CD4-positive, CD25-positive, alpha-beta regulatory T cell (primary cell): ENCODE measurements at regions not wholly inside any gene's neighbourhood (a gene's known extent, or its start where the extent isn't known, plus 50 kb on each side); places are given as distances from the start of the nearest gene placed in this dataset.

Source experiments
- ATAC-seq, 2 donors: fragments of 150-1000 bp; cut with Tn5 transposase; one replicate each; pipeline ENCODE4 v1.10.0; 2021; ENCODE audit warnings: low read depth in 2 of 2, moderate number of reproducible peaks in 2 of 2, moderate library complexity in 1 of 2
- DNase-seq, 3 donors: peaks; one replicate each; pipeline versions ENCODE4 v3.0.0 to v3.0.0-alpha.2; 2012 to 2022; ENCODE audit warnings: mixed read lengths in 1 of 3
- H3K27ac ChIP-seq: one replicate; pipeline ENCODE4 v1.7.0; 2013; ENCODE audit warnings: mild to moderate bottlenecking, low read length; ENCODE audit not compliant: insufficient read depth, poor library complexity, severe bottlenecking
- H3K27me3 ChIP-seq: one replicate; pipeline ENCODE4 v1.7.0; 2013; ENCODE audit warnings: low read length; ENCODE audit not compliant: control insufficient read depth, insufficient read depth
- H3K36me3 ChIP-seq: one replicate; pipeline ENCODE4 v1.7.0; 2013; ENCODE audit warnings: mild to moderate bottlenecking, low read length, moderate library complexity; ENCODE audit not compliant: control insufficient read depth, insufficient read depth
- H3K4me1 ChIP-seq: 2 replicates; pipeline ENCODE4 v1.7.0; 2013; ENCODE audit warnings: mild to moderate bottlenecking, low read length; ENCODE audit not compliant: insufficient read depth, control insufficient read depth, poor library complexity, severe bottlenecking
- H3K4me3 ChIP-seq: one replicate; pipeline ENCODE4 v1.7.0; 2013; ENCODE audit warnings: low read depth, mild to moderate bottlenecking, low read length, moderate library complexity
- H3K9me3 ChIP-seq, 2 experiments: 1 replicate in 1 of 2; 2 replicates in 1 of 2; pipeline ENCODE4 v1.7.0; 2013; ENCODE audit warnings: low read length in 2 of 2, mild to moderate bottlenecking in 1 of 2, moderate library complexity in 1 of 2; ENCODE audit not compliant: control insufficient read depth in 2 of 2
- H3K27ac Mint-ChIP-seq, 3 donors: one replicate each; pipeline ENCODE4 v1.8.0; 2020 to 2022; ENCODE audit warnings: mild to moderate bottlenecking in 3 of 3, mixed read lengths in 3 of 3, moderate library complexity in 2 of 3
- H3K27me3 Mint-ChIP-seq: one replicate; pipeline ENCODE4 v1.8.0; 2022; ENCODE audit warnings: mild to moderate bottlenecking, mixed read lengths
- H3K36me3 Mint-ChIP-seq: one replicate; pipeline ENCODE4 v1.8.0; 2020; ENCODE audit warnings: mixed read lengths
- H3K4me1 Mint-ChIP-seq, 4 donors: one replicate each; pipeline ENCODE4 v1.8.0; 2020 to 2022; ENCODE audit warnings: mixed read lengths in 4 of 4, mild to moderate bottlenecking in 1 of 4
- H3K4me3 Mint-ChIP-seq, 4 donors: one replicate each; pipeline ENCODE4 v1.8.0; 2020 to 2022; ENCODE audit warnings: mild to moderate bottlenecking in 4 of 4, mixed read lengths in 4 of 4, moderate library complexity in 3 of 4
- H3K9me3 Mint-ChIP-seq, 7 donors: one replicate each; pipeline ENCODE4 v1.8.0; 2020 to 2022; ENCODE audit warnings: mixed read lengths in 7 of 7, mild to moderate bottlenecking in 3 of 7, moderate library complexity in 2 of 7

DNA sequence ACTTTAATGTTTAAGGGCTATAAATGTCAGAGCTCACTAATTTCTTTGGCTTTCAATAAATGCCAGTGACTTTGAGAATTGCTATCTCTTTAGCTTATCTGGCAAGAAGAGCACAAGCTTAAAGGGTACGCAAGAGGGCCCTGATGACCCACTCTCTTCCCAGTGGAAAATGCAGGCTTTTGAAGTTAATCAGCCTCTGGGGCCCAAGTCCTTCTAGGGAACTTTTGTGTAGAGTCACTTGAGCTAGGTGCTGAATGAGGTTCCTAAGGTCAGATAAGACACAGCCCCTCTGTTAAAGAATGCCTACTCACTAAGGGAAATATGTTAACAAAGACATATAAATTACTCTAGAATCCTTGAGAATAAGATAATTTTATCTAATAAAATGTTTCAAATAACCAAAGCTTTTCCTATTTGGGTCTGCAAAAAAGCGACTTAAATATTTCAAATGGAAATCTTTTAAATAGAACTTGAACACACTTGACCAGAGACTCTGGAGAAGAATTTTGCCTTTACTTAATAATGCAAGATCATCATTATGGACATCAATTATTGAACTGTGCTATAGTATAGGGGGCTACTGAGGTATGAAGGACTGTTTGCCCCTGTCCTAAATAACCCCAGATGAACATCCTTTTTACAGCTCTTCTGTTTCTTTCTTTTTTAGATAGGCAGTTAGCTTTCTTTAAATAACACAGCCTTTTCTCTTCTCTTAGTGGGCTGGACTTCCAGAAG, 430.1 kb downstream of the GBA3 start:
- H3K4me3 ChIP-seq: no peak overlapping the region
- ATAC-seq (no peak), DNase-seq (no peak)
- Mint-ChIP-seq H3K4me1 (no peaks in the 10 kb centered on the region), H3K27ac (no peak overlapping the region), H3K36me3 (no peaks in the 10 kb centered on the region), H3K4me3 (no peak overlapping the region), H3K27me3 (no peaks in the 10 kb centered on the region), H3K9me3 (peaks cover 0 to 10% (median 2%) of the 10 kb centered on the region in 7 donors)
- H3K9me3 ChIP-seq: no peaks in the 10 kb centered on the region
- H3K27ac ChIP-seq: no peak overlapping the region
- H3K27me3 ChIP-seq: no peaks in the 10 kb centered on the region
- no peaks in the 10 kb centered on the region for H3K4me1 ChIP-seq
- H3K36me3 ChIP-seq: no peaks in the 10 kb centered on the region

DNA sequence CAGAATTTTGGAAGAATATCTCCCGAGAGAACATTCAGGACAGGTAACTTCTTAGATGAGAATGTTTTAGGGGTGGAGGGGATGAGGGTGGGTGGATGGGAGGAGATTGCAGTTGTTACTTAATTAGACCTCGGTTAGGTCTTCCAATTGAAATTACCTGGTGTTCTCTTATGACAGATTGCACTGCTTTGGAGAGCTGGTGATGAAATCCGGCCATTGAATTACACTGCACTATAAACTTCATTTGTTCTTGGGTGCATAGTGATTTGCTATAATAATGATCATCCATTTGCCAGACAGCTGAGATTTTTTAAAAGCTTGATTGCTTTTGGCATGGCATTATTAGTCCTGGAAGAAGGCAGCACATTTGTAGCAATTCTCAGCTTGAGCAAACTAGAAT, 427.6 kb downstream of the GBA3 start:
- H3K36me3 ChIP-seq: no peaks in the 10 kb centered on the region
- no peaks in the 10 kb centered on the region for H3K9me3 ChIP-seq
- Mint-ChIP-seq H3K27me3 (no peaks in the 10 kb centered on the region), H3K36me3 (no peaks in the 10 kb centered on the region), H3K9me3 (peaks cover 0 to 23% (median 2%) of the 10 kb centered on the region in 7 donors), H3K27ac (no peak overlapping the region), H3K4me3 (no peak overlapping the region), H3K4me1 (no peaks in the 10 kb centered on the region)
- no peaks in the 10 kb centered on the region for H3K27me3 ChIP-seq
- no peak overlapping the region for H3K4me3 ChIP-seq
- ATAC-seq: no peak
- H3K27ac ChIP-seq: no peak overlapping the region
- DNase-seq: no peak
- H3K4me1 ChIP-seq: no peaks in the 10 kb centered on the region

DNA sequence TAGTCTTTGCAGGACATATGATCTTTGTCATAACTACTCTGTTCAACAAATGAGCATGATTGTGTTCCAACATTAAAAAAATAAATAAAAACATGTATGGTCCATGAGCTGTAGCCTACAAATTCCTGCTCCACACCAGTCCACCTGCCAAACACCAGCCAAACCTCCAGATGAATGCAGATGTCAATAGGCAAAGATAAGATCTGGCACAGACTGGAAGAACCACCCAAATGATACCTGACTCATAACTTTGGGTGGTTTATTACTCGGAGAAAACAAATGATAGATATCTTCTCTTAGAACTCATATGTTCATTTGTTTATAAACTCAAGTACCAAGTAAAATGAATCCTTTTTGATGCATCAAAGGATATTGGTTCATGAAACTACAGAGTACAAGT, 425.1 kb downstream of the GBA3 start:
- Histone ChIP-seq H3K4me3 (no peak overlapping the region), H3K36me3 (no peaks in the 10 kb centered on the region), H3K27ac (no peak overlapping the region), H3K9me3 (no peaks in the 10 kb centered on the region), H3K4me1 (no peaks in the 10 kb centered on the region), H3K27me3 (no peaks in the 10 kb centered on the region)
- no peaks in the 10 kb centered on the region for H3K27me3 Mint-ChIP-seq
- no peak overlapping the region for H3K27ac Mint-ChIP-seq
- DNase-seq (no peak), ATAC-seq (no peak)
- H3K4me3 Mint-ChIP-seq: no peak overlapping the region
- no peaks in the 10 kb centered on the region for H3K4me1 Mint-ChIP-seq
- H3K36me3 Mint-ChIP-seq: no peaks in the 10 kb centered on the region
- peaks cover 0 to 18% (median 0%) of the 10 kb centered on the region in 7 donors for H3K9me3 Mint-ChIP-seq

DNA sequence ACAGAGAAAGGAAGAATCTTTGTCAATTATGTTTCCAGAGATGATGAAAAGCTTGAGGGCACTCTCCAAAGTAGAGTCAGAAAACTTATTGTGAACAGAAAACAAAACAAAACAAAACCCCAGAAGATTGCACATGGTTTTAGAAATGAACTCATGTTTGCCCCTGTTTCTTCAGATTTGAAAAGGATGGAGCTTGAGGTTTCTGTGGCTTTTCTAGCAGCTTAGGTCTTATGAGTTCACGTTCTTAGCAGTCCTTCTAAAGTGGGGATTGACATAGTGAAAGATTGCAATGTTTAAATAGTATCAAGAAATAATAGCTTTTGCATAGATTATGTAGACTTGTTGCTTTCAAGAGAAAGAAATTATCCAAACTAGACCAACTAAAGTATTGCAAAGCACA, 421.8 kb downstream of the GBA3 start:
- Mint-ChIP-seq H3K9me3 (peaks cover 0 to 13% (median 3%) of the 10 kb centered on the region in 7 donors), H3K27me3 (no peaks in the 10 kb centered on the region), H3K27ac (no peak overlapping the region), H3K4me1 (no peaks in the 10 kb centered on the region), H3K36me3 (no peaks in the 10 kb centered on the region), H3K4me3 (no peak overlapping the region)
- ATAC-seq (no peak), DNase-seq (no peak)
- no peaks in the 10 kb centered on the region for H3K9me3 ChIP-seq
- H3K4me3 ChIP-seq: no peak overlapping the region
- no peaks in the 10 kb centered on the region for H3K36me3 ChIP-seq
- no peaks in the 10 kb centered on the region for H3K4me1 ChIP-seq
- no peaks in the 10 kb centered on the region for H3K27me3 ChIP-seq
- no peak overlapping the region for H3K27ac ChIP-seq

DNA sequence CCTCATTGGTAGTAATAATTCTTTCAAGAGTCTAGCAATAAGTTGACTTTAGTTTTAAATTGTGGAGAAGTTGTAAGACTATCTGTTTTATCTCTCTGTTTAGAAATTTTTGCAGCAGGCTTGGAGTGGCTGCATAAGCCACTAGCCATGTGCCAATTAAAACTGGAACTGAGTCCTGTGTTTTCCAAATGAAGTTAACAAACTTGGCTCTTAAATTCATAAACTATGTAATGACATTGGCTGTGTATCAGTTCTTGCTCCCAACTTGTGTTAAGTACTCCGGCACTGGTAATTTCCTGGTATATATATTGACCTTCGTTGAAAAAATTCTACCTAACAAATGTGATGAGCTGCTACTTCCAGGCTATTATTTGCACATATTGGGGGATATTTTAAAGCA, 420.4 kb downstream of the GBA3 start:
- H3K27ac ChIP-seq: no peak overlapping the region
- Mint-ChIP-seq H3K9me3 (peaks cover 0 to 13% (median 3%) of the 10 kb centered on the region in 7 donors), H3K4me3 (no peak overlapping the region), H3K27ac (no peak overlapping the region), H3K27me3 (no peaks in the 10 kb centered on the region), H3K36me3 (no peaks in the 10 kb centered on the region), H3K4me1 (no peaks in the 10 kb centered on the region)
- H3K4me3 ChIP-seq: no peak overlapping the region
- no peak for ATAC-seq
- no peaks in the 10 kb centered on the region for H3K4me1 ChIP-seq
- no peak for DNase-seq
- H3K36me3 ChIP-seq: no peaks in the 10 kb centered on the region
- H3K9me3 ChIP-seq: no peaks in the 10 kb centered on the region
- H3K27me3 ChIP-seq: no peaks in the 10 kb centered on the region

DNA sequence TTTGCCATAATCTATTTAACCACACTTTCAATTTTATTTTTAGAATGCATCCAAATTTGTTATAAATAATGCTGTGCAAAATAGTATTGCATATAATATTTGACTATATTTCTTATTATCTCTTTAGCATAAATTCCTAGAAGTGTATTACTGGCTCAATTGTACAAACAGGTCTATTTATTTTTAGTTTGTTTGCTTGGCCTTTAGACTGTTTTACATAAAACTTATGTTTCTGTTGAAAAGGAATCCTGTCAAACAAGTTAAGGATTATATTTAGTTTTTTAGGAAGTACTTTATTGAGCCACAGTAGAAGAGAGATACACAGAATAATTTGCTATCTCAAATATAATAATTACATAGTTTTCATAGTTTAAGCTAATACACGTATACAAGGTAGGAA, 413.8 kb downstream of the GBA3 start:
- Histone ChIP-seq H3K36me3 (no peaks in the 10 kb centered on the region), H3K4me3 (no peak overlapping the region), H3K27ac (no peak overlapping the region), H3K9me3 (no peaks in the 10 kb centered on the region), H3K27me3 (no peaks in the 10 kb centered on the region), H3K4me1 (no peaks in the 10 kb centered on the region)
- Mint-ChIP-seq H3K27ac (no peak overlapping the region), H3K36me3 (no peaks in the 10 kb centered on the region), H3K9me3 (peaks cover 0 to 5% (median 2%) of the 10 kb centered on the region in 7 donors), H3K4me1 (no peaks in the 10 kb centered on the region), H3K4me3 (no peak overlapping the region), H3K27me3 (no peaks in the 10 kb centered on the region)
- DNase-seq (no peak), ATAC-seq (no peak)

DNA sequence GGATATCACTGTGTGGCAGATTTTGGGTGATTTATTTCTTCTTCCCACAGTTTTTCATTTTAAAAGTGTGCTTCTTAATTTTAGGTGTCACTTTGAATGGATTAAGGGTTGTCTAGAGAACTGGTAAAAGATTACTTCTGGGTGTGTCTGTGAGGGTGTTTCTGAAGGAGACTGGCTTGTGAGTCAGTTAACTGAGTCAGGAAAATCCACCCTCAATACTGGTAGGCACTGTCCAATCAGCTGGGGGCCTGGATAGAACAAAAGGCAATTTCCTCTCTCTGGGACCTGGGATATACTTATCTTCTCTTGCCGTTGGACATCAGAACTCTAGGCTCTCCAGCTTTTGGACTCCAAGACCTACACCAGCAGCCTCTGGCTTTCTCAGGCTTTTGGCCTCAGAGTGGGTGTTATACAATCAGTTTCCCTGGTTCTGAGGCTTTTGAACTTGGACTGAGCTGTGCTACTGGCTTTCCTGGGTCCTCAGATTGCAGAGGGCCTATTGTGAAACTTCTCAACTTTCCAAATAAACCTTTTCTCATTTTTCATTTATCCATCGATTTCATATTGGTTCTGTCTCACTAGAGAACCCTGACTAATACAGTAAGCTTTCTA, 413.1 kb downstream of the GBA3 start:
- no peaks in the 10 kb centered on the region for H3K27me3 Mint-ChIP-seq
- no peak overlapping the region for H3K27ac Mint-ChIP-seq
- Histone ChIP-seq H3K36me3 (no peaks in the 10 kb centered on the region), H3K27me3 (no peaks in the 10 kb centered on the region), H3K27ac (no peak overlapping the region), H3K4me3 (no peak overlapping the region), H3K9me3 (no peaks in the 10 kb centered on the region), H3K4me1 (no peaks in the 10 kb centered on the region)
- no peak for DNase-seq
- H3K4me1 Mint-ChIP-seq: no peaks in the 10 kb centered on the region
- ATAC-seq: no peak
- peaks cover 0 to 5% (median 2%) of the 10 kb centered on the region in 7 donors for H3K9me3 Mint-ChIP-seq
- H3K36me3 Mint-ChIP-seq: no peaks in the 10 kb centered on the region
- H3K4me3 Mint-ChIP-seq: no peak overlapping the region

DNA sequence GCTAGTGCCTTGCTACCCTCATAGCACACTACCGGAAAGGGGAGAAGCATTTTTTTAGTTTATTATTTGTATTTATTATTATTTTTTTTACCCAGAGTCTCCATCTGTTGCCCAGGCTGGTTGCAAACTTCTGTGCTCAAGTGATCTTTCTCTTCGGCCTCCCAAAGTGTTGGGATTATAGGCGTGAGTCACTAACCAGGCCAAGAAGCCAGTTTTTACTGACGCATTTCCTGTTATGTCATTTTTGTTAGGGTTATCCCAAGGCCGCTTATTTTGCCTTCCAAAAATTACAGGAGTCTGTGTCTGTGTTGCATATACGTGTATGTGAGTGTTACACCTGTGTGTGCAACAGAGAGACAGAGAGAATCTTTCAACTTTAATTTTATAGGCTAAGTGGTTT, 404.5 kb downstream of the GBA3 start:
- H3K9me3 ChIP-seq: no peaks in the 10 kb centered on the region
- H3K4me3 ChIP-seq: no peak overlapping the region
- H3K36me3 ChIP-seq: no peaks in the 10 kb centered on the region
- no peaks in the 10 kb centered on the region for H3K36me3 Mint-ChIP-seq
- no peaks in the 10 kb centered on the region for H3K4me1 Mint-ChIP-seq
- no peaks in the 10 kb centered on the region for H3K27me3 Mint-ChIP-seq
- peaks cover 0 to 12% (median 5%) of the 10 kb centered on the region in 7 donors for H3K9me3 Mint-ChIP-seq
- no peak for DNase-seq
- ATAC-seq: no peak
- H3K27ac Mint-ChIP-seq: no peak overlapping the region
- H3K27me3 ChIP-seq: no peaks in the 10 kb centered on the region
- no peak overlapping the region for H3K4me3 Mint-ChIP-seq
- H3K4me1 ChIP-seq: no peaks in the 10 kb centered on the region
- no peak overlapping the region for H3K27ac ChIP-seq
